ENCODE measurements at regions not wholly inside any gene's neighbourhood (a gene's known extent, or its start where the extent isn't known, plus 50 kb on each side); places are given as distances from the start of the nearest gene placed in this dataset.

DNA sequence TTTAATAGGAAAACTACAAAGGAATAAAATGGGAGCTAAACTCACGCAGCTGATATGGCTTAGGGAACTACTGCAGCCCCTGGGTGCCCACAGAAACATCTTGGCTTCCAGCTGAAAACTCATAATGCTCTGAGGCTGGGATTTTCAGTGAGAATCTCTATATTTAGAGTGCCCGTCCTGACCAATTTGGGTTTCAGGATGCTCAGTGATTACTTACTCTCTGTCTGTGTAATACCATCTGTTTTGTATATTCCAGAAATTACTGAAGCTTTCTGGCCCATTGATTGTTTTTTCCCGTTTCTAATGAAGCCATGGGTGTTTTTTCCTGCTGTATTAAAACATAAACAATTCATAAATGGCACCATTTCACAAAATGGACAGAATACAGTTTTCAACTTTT, 50.6 kb upstream of the ZNF385D start:
- DNase-seq (ENCODE audit: low read depth in 4 of 4, low spot score in 2 of 4), result no peak

DNA sequence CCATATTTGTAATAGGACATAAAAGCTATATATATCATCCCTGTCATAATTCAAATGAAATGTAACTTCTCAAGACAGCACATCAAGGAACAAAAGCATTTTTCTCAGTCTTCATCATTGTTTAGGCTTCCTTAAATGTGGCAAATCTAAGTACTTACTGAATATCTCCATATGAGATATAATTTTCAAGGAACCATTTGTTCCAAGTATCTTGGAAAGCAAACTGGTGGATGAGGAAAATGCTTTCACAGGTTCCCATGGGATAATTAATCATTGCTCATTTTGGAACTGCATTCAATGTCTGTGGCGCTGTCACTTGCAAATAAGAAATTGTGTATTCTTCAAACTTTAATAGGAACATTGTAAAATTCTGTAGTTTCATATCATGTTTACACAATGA, 52.6 kb upstream of the ZNF385D start:
- no peak for DNase-seq (ENCODE audit: low read depth in 4 of 4, low spot score in 2 of 4)

DNA sequence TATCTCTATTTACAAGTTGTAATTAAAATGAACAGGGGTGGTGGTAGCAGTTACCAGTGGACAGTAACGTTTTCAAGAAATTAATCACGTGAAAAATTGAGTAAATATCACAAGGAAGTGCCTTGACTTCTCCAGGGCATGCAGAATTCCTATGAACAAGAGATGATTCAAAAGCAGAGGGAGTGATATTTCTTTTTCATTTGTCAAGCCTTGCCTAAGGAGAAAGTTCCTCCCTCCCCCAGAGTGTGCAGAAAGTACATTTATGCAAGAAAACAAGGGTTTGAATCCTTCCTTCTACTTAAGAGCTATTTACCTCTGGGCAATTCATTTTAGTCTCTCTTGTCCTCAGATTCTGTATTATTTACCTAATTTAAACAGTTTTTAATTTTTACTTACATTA, 53.3 kb upstream of the ZNF385D start:
- DNase-seq (ENCODE audit: low read depth in 4 of 4, low spot score in 2 of 4), result no peak

DNA sequence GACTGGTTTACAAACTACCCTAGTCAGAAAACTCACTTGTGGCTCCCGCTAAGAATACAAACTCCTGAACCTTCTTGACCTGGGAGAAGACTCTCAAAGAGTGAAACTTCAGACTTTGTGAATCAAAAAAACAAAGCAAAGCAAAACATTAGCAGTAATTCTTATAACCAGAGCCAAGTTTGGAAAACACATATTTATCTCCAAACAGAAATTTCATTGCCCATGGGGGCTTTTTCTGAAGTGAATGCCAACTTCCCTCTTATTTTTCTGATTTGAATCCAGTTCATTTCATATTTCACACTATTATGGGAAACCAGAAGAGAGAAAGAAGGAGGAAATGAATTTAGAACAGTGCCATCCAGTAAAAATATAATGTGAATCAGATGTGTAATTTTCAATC, 55.7 kb upstream of the ZNF385D start:
- no peak for DNase-seq (ENCODE audit: low read depth in 4 of 4, low spot score in 2 of 4)

DNA sequence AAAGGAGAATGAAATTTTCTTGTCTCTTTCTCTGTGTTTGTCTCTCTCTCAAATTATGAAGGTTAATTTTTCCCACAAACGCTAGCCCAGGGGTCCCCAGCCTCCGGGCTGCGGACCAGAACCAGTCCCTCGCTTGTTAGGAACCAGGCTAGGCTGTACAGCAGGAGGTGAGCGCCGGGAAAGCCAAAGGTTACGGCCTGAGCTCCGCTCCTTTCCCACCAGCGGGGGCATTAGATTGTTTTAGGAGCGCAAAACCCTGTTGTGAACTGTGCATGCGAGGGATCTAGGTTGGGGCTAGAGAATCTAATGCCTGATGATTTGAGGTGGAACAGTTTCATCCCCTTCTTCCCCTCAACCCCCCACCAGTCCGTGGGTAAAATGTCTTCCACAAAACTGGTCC, 74.7 kb upstream of the ZNF385D start:
- DNase-seq (ENCODE audit: low read depth in 4 of 4, low spot score in 2 of 4), result no peak

DNA sequence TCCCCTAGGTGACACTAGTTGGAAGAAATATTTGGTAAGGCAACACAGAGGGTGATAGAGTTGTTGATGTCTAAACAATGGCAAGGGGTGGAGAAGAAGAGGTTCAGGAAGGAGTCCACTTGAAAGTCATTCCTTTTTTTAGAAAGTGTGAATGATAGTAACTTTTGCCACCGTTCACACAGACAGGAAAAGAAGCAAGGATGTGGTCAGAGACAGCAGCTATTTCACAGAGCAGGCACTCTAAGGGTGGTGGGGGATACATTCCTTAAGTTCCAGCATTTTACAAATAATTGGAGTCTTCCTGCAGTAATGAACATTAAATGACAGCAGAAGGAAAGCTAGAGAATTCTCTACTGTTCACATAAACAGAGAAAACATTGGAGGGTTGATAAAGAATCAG, 75.4 kb upstream of the ZNF385D start:
- DNase-seq (ENCODE audit: low read depth in 4 of 4, low spot score in 2 of 4), result no peak

DNA sequence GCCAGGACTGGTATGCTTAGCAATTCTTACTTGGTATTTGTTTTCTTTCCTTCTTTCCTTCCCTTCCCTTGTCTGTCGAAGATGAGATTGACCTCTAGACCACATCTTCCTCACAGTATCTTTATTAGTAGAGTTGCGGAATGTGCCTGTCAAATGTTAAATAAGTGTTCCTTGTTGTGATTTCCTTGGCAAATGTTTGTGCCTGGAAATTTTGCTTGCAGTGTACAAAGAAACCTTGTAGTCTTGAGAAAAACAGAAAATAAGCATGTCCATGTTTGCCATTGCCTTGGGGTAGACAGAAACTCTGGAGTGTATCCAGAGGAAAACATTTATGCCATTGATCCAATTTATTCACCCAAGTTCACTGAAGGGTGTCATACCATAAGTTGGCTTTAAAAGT, 79.5 kb upstream of the ZNF385D start:
- no peak for DNase-seq (ENCODE audit: low read depth in 4 of 4, low spot score in 2 of 4)

DNA sequence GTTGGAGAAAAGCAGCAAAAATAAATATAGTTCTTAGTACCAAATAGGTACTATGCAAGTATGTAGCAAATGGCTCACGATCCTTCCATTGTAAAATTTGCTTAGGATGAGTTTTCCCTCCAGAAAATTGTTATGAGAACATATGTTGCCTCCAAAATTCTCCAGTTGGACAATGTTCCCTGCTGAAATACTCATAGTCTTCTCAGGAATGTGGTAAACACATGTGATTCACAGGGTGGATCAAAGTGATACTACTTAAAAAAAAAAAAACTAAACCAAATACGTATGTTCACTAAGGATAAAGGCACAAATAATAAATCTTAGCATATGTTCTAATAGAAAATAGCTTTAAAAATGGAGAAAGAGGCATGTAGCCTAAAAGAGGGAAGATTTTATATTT, 84.3 kb upstream of the ZNF385D start:
- no peak for DNase-seq (ENCODE audit: low read depth in 4 of 4, low spot score in 2 of 4)

DNA sequence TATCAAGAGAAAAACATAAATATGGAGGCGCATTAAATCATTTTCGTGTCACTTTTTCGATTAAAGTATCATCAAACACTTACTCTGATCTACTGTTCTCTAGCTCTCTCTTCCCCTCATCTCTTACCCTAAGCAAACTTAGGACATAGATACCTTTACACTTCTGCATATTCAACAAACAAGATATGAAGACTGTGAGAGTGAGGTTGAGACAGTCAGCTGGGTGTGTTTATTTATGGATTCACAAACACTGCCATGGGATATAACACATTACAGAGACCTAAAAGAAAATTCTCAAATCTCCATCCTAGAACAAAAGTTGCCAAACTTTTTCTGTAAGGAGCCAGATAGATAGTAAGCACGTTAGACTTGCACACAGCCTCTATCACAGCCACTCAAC, 85.2 kb upstream of the ZNF385D start:
- DNase-seq (ENCODE audit: low read depth in 4 of 4, low spot score in 2 of 4), result no peak

DNA sequence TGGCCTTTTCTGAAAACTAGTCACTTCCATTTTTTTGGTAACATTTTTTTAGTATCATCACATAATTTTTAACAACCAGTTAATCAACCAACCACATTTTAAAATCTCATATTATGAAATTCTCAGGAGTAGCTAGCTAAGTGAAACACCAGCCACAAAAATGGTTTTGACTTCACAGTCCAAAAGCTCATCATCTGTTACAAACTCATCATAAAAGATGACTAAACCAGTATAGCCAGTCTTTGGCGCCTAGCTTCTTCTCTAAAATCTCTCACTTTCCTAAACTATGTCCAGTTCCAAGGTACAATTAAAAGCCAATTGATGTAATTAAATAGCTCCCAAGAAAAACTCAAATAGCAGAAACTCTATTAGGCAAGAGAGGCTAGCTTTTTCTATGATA, 88.2 kb upstream of the ZNF385D start:
- DNase-seq (ENCODE audit: low read depth in 4 of 4, low spot score in 2 of 4), result no peak

DNA sequence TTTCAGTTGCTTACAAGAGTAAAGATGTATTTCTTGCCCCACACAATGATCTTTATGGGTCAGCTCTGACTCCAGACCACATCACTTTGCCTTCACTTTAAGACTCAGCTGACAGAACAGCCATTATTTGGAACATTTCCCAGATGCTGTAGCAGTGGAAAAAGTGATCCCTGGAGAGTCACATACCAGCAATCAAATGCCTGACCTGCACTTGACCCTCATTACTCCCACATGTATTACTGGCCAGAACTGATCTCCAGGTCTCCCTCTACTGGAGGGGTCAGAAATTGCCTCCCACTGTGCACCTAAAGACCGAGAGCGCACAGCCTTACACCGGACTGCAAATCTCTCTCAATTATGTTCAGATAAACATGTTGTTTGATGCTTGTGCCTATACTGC, 88.6 kb upstream of the ZNF385D start:
- DNase-seq (ENCODE audit: low read depth in 4 of 4, low spot score in 2 of 4), result peak in 3 of 4 donors; percentile 23 to 28 (median 24)

DNA sequence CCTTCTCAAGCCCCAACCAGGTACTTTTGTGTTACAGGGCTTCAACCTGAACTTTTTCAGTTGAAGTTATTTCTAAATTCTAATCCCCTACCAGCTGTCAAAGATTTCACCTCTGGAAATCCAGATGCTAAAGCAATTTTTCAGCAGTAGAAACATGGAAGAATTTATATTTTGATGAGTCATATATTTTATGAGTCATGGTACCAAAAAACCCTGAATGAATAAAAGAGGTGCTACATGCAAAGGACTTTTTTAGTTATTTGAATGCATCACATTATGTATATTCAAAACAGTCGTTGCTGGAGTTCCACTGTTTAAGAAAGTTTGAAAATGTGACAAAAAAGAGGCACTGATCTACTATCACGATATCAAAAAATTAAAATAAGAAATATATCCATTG, 96.0 kb upstream of the ZNF385D start:
- no peak for DNase-seq (ENCODE audit: low read depth in 4 of 4, low spot score in 2 of 4)

DNA sequence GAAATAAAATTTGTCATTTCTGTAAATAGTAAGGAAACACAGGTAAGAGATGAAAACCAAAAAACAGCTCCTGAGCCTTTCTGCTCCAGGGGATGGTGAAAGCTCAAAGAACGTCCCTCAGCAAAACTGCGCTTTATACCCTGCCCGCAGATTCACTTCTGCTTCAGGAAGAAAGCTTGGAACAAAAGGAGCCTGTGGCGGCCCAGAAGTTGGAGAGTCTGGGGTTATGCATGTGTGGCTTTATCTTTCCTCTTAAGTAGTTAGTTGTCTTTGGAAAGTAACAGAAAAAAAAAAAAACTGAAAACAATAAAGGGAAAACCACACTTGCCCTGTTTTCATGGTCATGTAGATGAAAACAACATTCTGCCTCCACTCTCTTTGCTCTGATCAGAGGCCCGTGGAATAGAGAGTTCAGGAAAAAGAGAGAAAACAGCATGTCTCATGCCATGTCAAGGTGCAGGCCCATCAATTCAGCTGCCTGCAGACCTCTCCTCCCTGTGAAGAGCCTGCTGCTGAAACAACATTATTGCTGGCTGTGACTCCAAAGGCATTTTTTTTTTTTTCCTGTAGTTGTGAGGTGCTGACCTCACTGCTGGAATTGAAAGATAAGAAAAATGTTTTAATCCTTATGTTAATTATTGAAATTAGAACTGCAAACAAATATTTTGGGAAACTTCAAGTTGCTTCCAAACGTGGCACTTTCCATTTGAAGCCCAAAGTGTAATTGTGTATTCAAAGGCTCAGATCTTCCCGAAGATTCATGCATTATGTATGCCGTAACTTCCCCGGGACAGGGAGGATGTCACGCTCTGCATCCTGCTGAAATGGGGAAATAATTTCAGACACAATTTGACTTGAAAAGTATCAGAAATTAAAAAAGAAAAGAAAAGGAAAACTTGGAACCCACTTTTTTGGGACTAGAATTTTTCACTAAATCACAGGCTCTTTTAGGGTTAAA, 108.4 kb upstream of the ZNF385D start:
- no peak for DNase-seq (ENCODE audit: low read depth in 4 of 4, low spot score in 2 of 4)

DNA sequence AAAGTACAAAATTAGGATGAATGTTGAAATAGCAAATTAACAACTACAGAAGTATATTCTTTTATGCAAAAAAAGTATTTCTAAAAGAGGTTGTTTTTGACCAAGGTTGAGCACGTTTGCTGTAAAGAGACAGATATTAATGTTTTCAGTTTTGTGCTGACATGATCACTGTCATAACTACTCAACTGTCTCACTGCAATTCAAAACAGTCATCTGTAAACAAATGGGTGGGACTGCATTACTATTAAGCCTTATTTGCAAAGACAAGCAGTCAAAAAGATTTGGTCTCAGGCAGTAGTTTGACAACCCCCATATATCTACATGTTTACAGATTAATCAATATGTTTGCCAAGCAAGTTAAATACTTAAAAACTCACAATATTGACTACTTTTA, 109.1 kb upstream of the ZNF385D start:
- DNase-seq (ENCODE audit: low read depth in 4 of 4, low spot score in 2 of 4), result no peak

DNA sequence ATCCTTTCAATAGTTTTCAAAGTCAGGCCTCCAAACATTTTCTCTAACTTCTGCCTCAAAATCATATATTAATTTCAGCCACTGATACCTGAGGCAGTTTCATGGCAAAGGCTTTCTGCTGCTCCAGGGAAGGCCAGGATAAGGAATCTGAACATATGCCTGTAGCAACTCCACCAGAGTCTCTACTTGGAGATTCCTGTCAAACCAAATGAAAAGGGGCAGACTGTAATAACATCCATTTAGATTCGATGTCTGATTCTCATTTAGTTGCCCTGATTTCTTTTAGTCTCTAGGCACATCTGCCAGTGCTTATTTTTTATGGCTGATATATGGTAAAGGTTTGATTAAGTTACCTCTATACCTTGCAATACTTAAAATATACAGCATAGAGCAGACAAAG, 109.6 kb upstream of the ZNF385D start:
- no peak for DNase-seq (ENCODE audit: low read depth in 4 of 4, low spot score in 2 of 4)

DNA sequence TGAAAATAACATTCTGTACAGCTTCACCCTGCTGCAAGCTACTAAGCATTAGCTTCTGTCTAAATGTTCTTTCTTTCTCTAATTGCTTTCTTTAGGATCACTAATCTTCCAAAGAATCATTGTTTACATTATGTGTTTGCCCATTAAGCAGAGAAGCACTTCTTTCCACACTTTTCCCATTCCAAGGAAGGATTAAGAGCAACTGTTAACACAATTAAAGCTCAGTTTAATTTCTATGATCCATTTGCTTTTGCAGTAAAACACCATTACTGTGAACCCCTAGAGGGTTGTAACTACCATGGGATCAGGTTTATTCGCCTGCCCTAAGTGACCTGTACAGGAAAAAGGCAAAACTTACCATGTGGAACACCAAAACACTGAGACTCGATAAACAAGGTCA, 125.8 kb upstream of the ZNF385D start:
- DNase-seq (ENCODE audit: low read depth in 4 of 4, low spot score in 2 of 4), result no peak

DNA sequence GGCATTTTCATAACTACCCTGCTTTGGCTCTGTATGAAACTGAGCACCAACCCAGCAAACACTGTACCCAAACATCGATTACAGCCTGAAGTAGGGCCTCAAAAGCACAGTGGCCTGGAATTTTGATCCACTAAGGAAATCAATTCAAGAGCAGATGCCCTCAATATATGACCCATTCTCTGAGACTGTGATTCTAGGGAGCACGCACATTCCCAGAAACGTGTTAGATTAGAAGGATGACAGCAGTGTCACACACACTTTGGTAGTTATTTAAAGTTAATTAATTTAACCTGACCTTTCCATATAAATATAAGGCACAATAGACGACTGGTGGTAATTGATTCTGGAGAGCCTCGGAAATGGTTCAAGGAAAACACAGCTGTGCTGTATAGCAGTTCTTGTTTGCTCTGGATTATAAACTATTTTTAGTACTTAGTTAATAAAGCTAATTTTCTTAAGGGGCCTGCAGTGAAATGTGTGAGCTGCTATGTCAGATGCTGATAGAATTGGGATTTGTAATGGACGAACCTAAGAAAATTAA, 126.3 kb upstream of the ZNF385D start:
- DNase-seq (ENCODE audit: low read depth in 4 of 4, low spot score in 2 of 4), result no peak

DNA sequence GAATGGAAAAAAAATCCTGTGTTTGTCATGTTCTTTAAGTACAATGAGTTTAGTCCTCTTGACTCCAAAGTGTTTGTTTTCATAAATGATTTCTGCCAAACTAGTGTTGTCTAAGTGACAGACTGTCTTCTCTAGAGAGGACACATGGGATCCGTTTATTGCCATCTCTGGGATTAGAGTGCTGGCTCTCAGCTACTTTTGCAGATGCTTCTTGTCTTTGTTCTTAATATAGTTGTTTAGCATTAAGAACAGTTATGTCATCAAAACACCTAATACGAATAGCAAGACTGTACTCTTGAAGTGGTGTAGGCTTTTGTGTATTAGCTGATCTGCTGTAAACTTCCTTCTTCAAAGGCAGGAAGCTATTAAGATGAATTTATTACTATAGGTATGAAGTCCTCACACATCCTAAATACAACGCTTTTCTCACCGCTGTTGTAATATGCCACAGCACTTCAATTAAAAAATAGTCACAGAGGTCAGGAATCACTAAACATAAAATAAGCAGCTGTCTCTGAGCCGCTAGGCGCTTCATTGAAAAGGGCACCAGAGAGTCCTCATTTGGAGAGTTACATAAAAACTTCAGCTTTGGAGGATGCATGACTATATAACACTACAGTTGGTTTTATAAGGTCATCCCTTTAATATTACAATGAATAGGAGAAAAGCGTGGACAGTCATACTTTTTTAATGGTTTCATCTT, 128.3 kb upstream of the ZNF385D start:
- no peak for DNase-seq (ENCODE audit: low read depth in 4 of 4, low spot score in 2 of 4)

DNA sequence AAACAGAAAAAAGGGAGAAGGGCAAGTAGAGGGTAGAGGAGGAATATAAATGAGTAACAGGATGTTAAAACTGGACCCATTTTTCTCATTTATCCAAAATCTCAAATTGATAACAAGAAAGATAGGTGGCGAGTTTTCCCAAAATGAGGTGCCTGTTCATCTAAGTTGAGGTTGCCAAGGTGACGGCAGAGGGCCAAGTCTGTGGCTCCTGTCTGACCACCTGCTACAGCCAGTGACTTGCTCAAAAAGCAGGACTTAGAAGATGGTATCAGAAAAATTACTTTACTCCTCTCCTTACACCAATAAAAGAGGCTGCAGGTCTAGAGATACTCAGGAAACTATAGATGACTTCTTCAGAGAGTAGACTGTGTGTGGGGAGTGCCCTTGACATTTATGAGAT, 137.6 kb upstream of the ZNF385D start:
- DNase-seq (ENCODE audit: low read depth in 4 of 4, low spot score in 2 of 4), result no peak

DNA sequence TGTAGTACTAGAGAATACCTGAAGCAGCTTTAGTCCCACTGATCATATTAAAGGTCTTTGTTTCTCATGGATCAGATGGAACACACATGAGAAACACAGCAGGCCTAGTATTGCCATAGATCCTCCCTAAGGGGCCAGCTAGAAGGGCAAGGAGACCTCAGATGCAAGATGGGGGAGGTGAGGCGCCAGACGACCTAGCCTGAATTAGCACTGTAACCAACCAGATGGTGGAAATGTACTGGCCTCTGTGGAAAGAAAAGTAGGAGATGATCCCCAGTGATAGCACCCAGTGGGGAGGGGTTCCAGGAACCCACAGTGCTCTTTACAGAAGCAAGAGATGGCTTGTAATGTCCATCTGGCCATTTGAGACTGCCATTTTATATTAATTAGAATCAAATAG, 138.2 kb upstream of the ZNF385D start:
- no peak for DNase-seq (ENCODE audit: low read depth in 4 of 4, low spot score in 2 of 4)

DNA sequence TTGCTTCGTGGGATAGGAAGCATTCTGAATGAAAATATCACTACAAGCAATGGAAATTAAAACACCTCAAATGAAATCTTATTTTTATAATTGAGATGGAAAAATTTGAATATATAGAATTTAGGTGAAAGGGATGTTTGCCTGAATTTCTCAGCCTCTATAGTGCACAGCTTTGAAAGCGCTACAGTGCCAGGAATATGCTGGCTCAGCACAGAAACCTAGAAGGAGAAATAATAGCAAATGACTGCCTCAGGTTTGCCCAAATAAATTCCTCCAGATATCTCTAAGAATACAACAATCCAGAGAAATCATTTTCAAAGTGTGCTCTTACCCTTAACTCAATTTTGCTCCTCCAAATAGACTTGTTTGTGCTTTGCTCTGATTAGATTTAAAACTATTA, 141.1 kb upstream of the ZNF385D start:
- no peak for DNase-seq (ENCODE audit: low read depth in 4 of 4, low spot score in 2 of 4)

DNA sequence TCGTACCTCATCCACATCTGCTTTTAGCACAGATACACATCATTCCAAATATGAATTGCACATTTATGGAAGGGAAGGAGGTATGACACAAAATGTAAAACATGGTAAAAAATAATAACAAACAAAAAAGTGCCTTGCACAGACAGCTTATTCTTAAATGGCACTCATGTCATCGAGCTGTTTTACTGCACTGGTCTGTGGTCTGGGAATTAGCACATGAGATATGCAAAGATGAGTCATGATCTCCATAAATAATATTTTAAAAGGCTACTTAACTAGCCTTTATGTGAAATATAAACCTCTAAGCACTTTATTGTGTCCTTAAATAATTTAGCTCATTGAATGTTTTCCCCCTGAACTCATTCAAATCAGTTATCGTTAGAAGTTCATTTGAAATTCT, 142.2 kb upstream of the ZNF385D start:
- DNase-seq (ENCODE audit: low read depth in 4 of 4, low spot score in 2 of 4), result no peak
